ENCODE measurements at regions not wholly inside any gene's neighbourhood (a gene's known extent, or its start where the extent isn't known, plus 50 kb on each side); places are given as distances from the start of the nearest gene placed in this dataset.

- POLR2A ChIA-PET, result no interaction called here
- Histone ChIP-seq H3K4me3 (ENCODE audit: low read depth, low read length) (no peak overlapping the region), H3K36me3 (ENCODE audit: control insufficient read depth in 2 of 2, insufficient read depth in 1 of 2, low read length in 2 of 2) (no peaks in the 10 kb centered on the region), H3K9me3 (ENCODE audit: control insufficient read depth, insufficient read depth, low read depth, low read length) (no peaks in the 10 kb centered on the region), H3K4me1 (ENCODE audit: control insufficient read depth, insufficient read depth, low read length) (no peaks in the 10 kb centered on the region), H3K27ac (ENCODE audit: extremely low read depth, low read depth, low read length) (no peak overlapping the region)
- CTCF ChIA-PET, result no interaction called here
- TF ChIP-seq ZSCAN23 (tag by site-specific recombination; IDR thresholded peaks at IDR 0.05) (no peak), ZNF26 (tag by site-specific recombination; IDR thresholded peaks at IDR 0.05) (no peak), ZBTB10 (tag by site-specific recombination; IDR thresholded peaks at IDR 0.05) (no peak), ZNF416 (tag by site-specific recombination; IDR thresholded peaks at IDR 0.05) (no peak), OSR2 (tag by site-specific recombination; IDR thresholded peaks at IDR 0.05) (no peak), ZNF473 (tag by site-specific recombination; IDR thresholded peaks at IDR 0.05) (no peak), ZNF114 (tag by site-specific recombination; IDR thresholded peaks at IDR 0.05) (no peak), ZNF514 (tag by site-specific recombination; IDR thresholded peaks at IDR 0.05) (no peak), ZNF664 (tag by site-specific recombination; IDR thresholded peaks at IDR 0.05) (no peak), ZFP3 (tag by site-specific recombination; IDR thresholded peaks at IDR 0.05; ENCODE audit: low read depth) (no peak), GFI1B (tag by site-specific recombination; IDR thresholded peaks at IDR 0.05) (no peak)
- TF ChIP-seq, protein P1, sequence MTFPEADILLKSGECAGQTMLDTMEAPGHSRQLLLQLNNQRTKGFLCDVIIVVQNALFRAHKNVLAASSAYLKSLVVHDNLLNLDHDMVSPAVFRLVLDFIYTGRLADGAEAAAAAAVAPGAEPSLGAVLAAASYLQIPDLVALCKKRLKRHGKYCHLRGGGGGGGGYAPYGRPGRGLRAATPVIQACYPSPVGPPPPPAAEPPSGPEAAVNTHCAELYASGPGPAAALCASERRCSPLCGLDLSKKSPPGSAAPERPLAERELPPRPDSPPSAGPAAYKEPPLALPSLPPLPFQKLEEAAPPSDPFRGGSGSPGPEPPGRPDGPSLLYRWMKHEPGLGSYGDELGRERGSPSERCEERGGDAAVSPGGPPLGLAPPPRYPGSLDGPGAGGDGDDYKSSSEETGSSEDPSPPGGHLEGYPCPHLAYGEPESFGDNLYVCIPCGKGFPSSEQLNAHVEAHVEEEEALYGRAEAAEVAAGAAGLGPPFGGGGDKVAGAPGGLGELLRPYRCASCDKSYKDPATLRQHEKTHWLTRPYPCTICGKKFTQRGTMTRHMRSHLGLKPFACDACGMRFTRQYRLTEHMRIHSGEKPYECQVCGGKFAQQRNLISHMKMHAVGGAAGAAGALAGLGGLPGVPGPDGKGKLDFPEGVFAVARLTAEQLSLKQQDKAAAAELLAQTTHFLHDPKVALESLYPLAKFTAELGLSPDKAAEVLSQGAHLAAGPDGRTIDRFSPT (tag by site-specific recombination; IDR thresholded peaks at IDR 0.05), result no peak
- TF ChIP-seq, protein P2, sequence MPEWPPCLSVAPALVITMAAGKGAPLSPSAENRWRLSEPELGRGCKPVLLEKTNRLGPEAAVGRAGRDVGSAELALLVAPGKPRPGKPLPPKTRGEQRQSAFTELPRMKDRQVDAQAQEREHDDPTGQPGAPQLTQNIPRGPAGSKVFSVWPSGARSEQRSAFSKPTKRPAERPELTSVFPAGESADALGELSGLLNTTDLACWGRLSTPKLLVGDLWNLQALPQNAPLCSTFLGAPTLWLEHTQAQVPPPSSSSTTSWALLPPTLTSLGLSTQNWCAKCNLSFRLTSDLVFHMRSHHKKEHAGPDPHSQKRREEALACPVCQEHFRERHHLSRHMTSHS (tag by site-specific recombination; IDR thresholded peaks at IDR 0.05), result no peak
- TF ChIP-seq, protein P3, sequence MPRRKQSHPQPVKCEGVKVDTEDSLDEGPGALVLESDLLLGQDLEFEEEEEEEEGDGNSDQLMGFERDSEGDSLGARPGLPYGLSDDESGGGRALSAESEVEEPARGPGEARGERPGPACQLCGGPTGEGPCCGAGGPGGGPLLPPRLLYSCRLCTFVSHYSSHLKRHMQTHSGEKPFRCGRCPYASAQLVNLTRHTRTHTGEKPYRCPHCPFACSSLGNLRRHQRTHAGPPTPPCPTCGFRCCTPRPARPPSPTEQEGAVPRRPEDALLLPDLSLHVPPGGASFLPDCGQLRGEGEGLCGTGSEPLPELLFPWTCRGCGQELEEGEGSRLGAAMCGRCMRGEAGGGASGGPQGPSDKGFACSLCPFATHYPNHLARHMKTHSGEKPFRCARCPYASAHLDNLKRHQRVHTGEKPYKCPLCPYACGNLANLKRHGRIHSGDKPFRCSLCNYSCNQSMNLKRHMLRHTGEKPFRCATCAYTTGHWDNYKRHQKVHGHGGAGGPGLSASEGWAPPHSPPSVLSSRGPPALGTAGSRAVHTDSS (tag by site-specific recombination; IDR thresholded peaks at IDR 0.05), result no peak
These were observed 169.2 kb downstream of the NFKBIZ start for GRCh38 chr3:102018551-102018950.

GRCh38 chr3:102020735-102021134 lies 171.4 kb downstream of the NFKBIZ start:
- H3K4me3 ChIP-seq (ENCODE audit: low read depth, low read length), result no peak overlapping the region
- POLR2A ChIA-PET, result no interaction called here
- CTCF ChIA-PET, result no interaction called here
- no peak for TF ChIP-seq GLI4 (tag by site-specific recombination; IDR thresholded peaks at IDR 0.05)
- TF ChIP-seq SCRT2 (tag by site-specific recombination; IDR thresholded peaks at IDR 0.05), result no peak
- TF ChIP-seq ZNF26 (tag by site-specific recombination; IDR thresholded peaks at IDR 0.05), result no peak
- TF ChIP-seq ZSCAN30 (tag by site-specific recombination; IDR thresholded peaks at IDR 0.05), result no peak
- TF ChIP-seq ZEB2 (tag by site-specific recombination; IDR thresholded peaks at IDR 0.05), result no peak
- TF ChIP-seq ZNF366 (tag by site-specific recombination; conservative IDR thresholded peaks at IDR 0.05), result no peak
- no peaks in the 10 kb centered on the region for H3K36me3 ChIP-seq (ENCODE audit: control insufficient read depth in 2 of 2, insufficient read depth in 1 of 2, low read length in 2 of 2)
- no peak overlapping the region for H3K27ac ChIP-seq (ENCODE audit: extremely low read depth, low read depth, low read length)
- no peaks in the 10 kb centered on the region for H3K4me1 ChIP-seq (ENCODE audit: control insufficient read depth, insufficient read depth, low read length)
- no peaks in the 10 kb centered on the region for H3K9me3 ChIP-seq (ENCODE audit: control insufficient read depth, insufficient read depth, low read depth, low read length)

All from HEK293 (cell line).